ENCODE measurements at regions not wholly inside any gene's neighbourhood (a gene's known extent, or its start where the extent isn't known, plus 50 kb on each side); places are given as distances from the start of the nearest gene placed in this dataset.

GRCh38 chr1:185645686-185646085 lies 88.5 kb upstream of the HMCN1 start:
- TF ChIP-seq ZNF8 (CRISPR knock-in tag; IDR thresholded peaks at IDR 0.05) = no peak
- TF ChIP-seq, protein P1, sequence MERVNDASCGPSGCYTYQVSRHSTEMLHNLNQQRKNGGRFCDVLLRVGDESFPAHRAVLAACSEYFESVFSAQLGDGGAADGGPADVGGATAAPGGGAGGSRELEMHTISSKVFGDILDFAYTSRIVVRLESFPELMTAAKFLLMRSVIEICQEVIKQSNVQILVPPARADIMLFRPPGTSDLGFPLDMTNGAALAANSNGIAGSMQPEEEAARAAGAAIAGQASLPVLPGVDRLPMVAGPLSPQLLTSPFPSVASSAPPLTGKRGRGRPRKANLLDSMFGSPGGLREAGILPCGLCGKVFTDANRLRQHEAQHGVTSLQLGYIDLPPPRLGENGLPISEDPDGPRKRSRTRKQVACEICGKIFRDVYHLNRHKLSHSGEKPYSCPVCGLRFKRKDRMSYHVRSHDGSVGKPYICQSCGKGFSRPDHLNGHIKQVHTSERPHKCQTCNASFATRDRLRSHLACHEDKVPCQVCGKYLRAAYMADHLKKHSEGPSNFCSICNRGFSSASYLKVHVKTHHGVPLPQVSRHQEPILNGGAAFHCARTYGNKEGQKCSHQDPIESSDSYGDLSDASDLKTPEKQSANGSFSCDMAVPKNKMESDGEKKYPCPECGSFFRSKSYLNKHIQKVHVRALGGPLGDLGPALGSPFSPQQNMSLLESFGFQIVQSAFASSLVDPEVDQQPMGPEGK (CRISPR knock-in tag; IDR thresholded peaks at IDR 0.05; ENCODE audit: borderline replicate concordance) = no peak
- TF ChIP-seq, protein P2, sequence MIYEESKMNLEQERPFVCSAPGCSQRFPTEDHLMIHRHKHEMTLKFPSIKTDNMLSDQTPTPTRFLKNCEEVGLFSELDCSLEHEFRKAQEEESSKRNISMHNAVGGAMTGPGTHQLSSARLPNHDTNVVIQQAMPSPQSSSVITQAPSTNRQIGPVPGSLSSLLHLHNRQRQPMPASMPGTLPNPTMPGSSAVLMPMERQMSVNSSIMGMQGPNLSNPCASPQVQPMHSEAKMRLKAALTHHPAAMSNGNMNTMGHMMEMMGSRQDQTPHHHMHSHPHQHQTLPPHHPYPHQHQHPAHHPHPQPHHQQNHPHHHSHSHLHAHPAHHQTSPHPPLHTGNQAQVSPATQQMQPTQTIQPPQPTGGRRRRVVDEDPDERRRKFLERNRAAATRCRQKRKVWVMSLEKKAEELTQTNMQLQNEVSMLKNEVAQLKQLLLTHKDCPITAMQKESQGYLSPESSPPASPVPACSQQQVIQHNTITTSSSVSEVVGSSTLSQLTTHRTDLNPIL (CRISPR knock-in tag; IDR thresholded peaks at IDR 0.05; ENCODE audit: low read depth) = no peak
- no peak for TF ChIP-seq ZFP30 (CRISPR knock-in tag; IDR thresholded peaks at IDR 0.05)
- no peak for TF ChIP-seq POU6F1 (CRISPR knock-in tag; IDR thresholded peaks at IDR 0.05; ENCODE audit: borderline replicate concordance, low read depth)
- no peak for TF ChIP-seq ARNTL (CRISPR knock-in tag; IDR thresholded peaks at IDR 0.05; ENCODE audit: borderline replicate concordance, low read depth)
- TF ChIP-seq CSDC2 (CRISPR knock-in tag; IDR thresholded peaks at IDR 0.05) = no peak
- TF ChIP-seq OSR1 (CRISPR knock-in tag; IDR thresholded peaks at IDR 0.05) = no peak
- TF ChIP-seq, protein P3, sequence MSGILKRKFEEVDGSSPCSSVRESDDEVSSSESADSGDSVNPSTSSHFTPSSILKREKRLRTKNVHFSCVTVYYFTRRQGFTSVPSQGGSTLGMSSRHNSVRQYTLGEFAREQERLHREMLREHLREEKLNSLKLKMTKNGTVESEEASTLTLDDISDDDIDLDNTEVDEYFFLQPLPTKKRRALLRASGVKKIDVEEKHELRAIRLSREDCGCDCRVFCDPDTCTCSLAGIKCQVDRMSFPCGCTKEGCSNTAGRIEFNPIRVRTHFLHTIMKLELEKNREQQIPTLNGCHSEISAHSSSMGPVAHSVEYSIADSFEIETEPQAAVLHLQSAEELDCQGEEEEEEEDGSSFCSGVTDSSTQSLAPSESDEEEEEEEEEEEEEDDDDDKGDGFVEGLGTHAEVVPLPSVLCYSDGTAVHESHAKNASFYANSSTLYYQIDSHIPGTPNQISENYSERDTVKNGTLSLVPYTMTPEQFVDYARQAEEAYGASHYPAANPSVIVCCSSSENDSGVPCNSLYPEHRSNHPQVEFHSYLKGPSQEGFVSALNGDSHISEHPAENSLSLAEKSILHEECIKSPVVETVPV (CRISPR knock-in tag; IDR thresholded peaks at IDR 0.05) = no peak
- TF ChIP-seq TOX (CRISPR knock-in tag; IDR thresholded peaks at IDR 0.05; ENCODE audit: borderline replicate concordance) = no peak
- no peak for TF ChIP-seq ISL1 (CRISPR knock-in tag; IDR thresholded peaks at IDR 0.05)

Measured in SK-N-SH treated with all-trans-retinoic acid at 6 μM for 48 hours (cell line).